ENCODE measurements at regions not wholly inside any gene's neighbourhood (a gene's known extent, or its start where the extent isn't known, plus 50 kb on each side); places are given as distances from the start of the nearest gene placed in this dataset.

DNA sequence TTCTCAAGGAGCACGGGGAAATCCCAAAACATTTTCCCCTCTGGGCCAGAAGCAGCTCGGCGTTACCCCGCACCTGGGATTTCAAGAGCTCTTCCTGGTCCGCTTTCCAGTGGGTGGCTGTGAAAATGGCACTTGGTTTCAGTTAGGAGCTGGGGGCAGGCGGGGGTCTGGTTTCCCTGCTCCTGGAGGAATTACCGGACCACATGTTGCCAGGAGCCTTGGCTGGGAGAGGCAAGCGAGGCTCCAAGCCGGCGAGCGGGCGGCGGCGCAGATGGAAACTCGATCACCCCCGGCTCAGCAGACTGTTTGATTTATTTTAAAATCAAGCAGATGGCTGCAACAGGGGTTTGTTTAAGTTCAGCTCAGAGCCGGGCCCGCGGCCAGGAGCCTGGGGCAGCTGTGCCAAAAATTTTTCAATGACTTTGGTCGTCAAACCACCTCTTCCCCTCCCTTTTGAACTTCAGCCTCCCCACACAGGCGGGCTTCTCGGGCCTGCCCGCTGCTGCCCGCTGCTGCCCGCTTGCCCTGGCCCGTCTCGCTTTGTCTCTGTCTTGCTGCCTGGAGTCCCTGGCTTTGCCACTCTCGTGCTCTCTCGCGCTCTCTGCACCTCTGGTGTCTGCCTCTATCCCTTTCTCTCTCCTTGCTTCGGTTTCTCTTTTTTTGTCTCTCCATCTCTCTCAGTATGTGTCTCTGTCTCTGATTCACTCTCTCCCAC is 108.0 kb upstream of the CIBAR2 start:
- Histone ChIP-seq H3K4me1 (ENCODE audit: insufficient read depth, low read length) (no peaks in the 10 kb centered on the region), H3K27ac (ENCODE audit: low read length) (no peak overlapping the region), H3K4me3 (ENCODE audit: low read depth in 1 of 2, low read length in 2 of 2) (no peak overlapping the region)

DNA sequence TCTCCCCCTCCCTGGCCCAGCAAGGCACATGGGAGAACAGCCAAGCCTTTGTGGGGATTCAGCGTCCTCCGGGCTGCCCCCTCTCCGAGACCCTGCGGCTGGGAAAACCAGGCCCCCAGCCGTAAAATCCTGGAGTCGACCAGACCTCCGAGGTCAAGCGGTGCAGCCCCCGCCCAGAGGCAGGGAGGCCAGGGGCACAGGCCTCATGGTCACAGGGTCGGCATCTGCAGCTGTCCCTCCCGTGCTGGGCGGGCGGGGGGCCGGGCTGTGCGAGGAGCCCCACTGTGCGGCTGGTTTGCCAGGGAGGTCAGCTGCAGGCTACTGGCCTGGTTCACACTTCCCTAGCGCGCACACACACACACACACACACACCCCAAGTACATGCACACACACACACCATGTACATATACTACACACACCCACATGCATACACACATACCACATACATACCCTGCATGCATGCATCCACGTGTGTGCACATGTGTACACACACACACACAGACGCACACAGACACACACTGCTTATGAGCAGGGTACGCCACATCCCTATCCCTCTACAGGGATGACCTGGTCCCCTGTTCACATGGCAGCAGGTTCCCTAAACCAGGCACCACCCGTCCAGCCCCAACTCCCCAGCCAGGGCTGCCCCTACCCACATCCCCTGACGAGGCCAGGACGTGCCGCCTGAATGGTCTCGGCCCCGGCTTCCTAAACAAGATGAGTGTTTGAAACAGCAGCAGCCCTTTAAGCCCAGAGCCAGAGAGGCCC is 108.9 kb upstream of the CIBAR2 start:
- no peak overlapping the region for H3K4me2 ChIP-seq (ENCODE audit: insufficient read depth, low read length)
- H3K4me3 ChIP-seq (ENCODE audit: low read depth in 1 of 2, low read length in 2 of 2) = no peak overlapping the region
- no peaks in the 10 kb centered on the region for H4K20me1 ChIP-seq (ENCODE audit: insufficient read depth, low read length)
- H2AFZ ChIP-seq (ENCODE audit: low read depth, low read length) = no peak overlapping the region
- H3K9me3 ChIP-seq (ENCODE audit: insufficient read depth, low read length, severe bottlenecking) = no peaks in the 10 kb centered on the region
- DNase-seq (no peak), ATAC-seq (ENCODE audit: insufficient read depth, low read depth) (no peak)
- no peak overlapping the region for H3K27ac ChIP-seq (ENCODE audit: low read length)
- H3K4me1 ChIP-seq (ENCODE audit: insufficient read depth, low read length) = no peaks in the 10 kb centered on the region
- H3K36me3 ChIP-seq (ENCODE audit: insufficient read depth, low read length) = no peaks in the 10 kb centered on the region
- H3K27me3 ChIP-seq (ENCODE audit: insufficient read depth, low read length, poor library complexity) = peaks cover 8% of the 10 kb centered on the region
- no peak overlapping the region for H3K9ac ChIP-seq (ENCODE audit: low read depth, low read length)
- H3K79me2 ChIP-seq (ENCODE audit: insufficient read depth, low read length) = no peaks in the 10 kb centered on the region
- no peak for TF ChIP-seq EZH2 (IDR thresholded peaks at IDR 0.05; ENCODE audit: borderline replicate concordance, low read depth, low read length, severe bottlenecking)
- TF ChIP-seq, protein P1, sequence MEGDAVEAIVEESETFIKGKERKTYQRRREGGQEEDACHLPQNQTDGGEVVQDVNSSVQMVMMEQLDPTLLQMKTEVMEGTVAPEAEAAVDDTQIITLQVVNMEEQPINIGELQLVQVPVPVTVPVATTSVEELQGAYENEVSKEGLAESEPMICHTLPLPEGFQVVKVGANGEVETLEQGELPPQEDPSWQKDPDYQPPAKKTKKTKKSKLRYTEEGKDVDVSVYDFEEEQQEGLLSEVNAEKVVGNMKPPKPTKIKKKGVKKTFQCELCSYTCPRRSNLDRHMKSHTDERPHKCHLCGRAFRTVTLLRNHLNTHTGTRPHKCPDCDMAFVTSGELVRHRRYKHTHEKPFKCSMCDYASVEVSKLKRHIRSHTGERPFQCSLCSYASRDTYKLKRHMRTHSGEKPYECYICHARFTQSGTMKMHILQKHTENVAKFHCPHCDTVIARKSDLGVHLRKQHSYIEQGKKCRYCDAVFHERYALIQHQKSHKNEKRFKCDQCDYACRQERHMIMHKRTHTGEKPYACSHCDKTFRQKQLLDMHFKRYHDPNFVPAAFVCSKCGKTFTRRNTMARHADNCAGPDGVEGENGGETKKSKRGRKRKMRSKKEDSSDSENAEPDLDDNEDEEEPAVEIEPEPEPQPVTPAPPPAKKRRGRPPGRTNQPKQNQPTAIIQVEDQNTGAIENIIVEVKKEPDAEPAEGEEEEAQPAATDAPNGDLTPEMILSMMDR (IDR thresholded peaks at IDR 0.05; ENCODE audit: borderline replicate concordance, extremely low read depth, low read length, poor library complexity, severe bottlenecking) = no peak

More for the DNA sequence above, 108.0 kb upstream of the CIBAR2 start:
- Histone ChIP-seq H3K36me3 (ENCODE audit: insufficient read depth, low read length) (no peaks in the 10 kb centered on the region), H2AFZ (ENCODE audit: low read depth, low read length) (no peak overlapping the region), H3K9ac (ENCODE audit: low read depth, low read length) (no peak overlapping the region), H3K79me2 (ENCODE audit: insufficient read depth, low read length) (no peaks in the 10 kb centered on the region), H3K9me3 (ENCODE audit: insufficient read depth, low read length, severe bottlenecking) (no peaks in the 10 kb centered on the region), H3K4me2 (ENCODE audit: insufficient read depth, low read length) (no peak overlapping the region), H3K27me3 (ENCODE audit: insufficient read depth, low read length, poor library complexity) (peaks cover 4% of the 10 kb centered on the region), H4K20me1 (ENCODE audit: insufficient read depth, low read length) (no peaks in the 10 kb centered on the region)
- TF ChIP-seq EZH2 (IDR thresholded peaks at IDR 0.05; ENCODE audit: borderline replicate concordance, low read depth, low read length, severe bottlenecking) = no peak
- TF ChIP-seq, protein P1 (IDR thresholded peaks at IDR 0.05; ENCODE audit: borderline replicate concordance, extremely low read depth, low read length, poor library complexity, severe bottlenecking) = no peak
- DNase-seq (no peak), ATAC-seq (ENCODE audit: insufficient read depth, low read depth) (no peak)

DNA sequence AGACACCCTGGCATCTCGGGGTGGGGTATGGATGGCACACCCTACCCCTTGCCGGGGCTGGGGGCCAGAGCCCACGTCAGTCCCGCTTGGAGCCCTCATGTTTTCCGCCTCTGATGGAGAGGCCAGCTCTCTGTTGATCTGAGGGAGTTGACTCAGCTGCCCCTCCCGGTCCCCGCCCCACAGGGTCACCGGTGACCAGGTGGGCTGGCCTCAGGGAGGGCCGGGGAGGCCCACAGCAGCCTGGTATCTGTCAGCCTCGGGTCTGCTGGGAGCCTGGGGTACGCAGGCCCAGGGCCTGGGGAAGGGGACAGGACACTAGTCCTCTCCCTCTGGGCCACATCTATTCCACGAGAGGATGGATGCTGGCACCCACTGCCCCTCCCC is 109.5 kb upstream of the CIBAR2 start:
- no peak overlapping the region for H2AFZ ChIP-seq (ENCODE audit: low read depth, low read length)
- no peaks in the 10 kb centered on the region for H3K4me1 ChIP-seq (ENCODE audit: insufficient read depth, low read length)
- no peak for ATAC-seq (ENCODE audit: insufficient read depth, low read depth)
- no peaks in the 10 kb centered on the region for H3K79me2 ChIP-seq (ENCODE audit: insufficient read depth, low read length)
- H3K9ac ChIP-seq (ENCODE audit: low read depth, low read length) = no peak overlapping the region
- H4K20me1 ChIP-seq (ENCODE audit: insufficient read depth, low read length) = no peaks in the 10 kb centered on the region
- H3K9me3 ChIP-seq (ENCODE audit: insufficient read depth, low read length, severe bottlenecking) = no peaks in the 10 kb centered on the region
- no peak for DNase-seq
- no peak overlapping the region for H3K4me3 ChIP-seq (ENCODE audit: low read depth in 1 of 2, low read length in 2 of 2)
- no peak for TF ChIP-seq EZH2 (IDR thresholded peaks at IDR 0.05; ENCODE audit: borderline replicate concordance, low read depth, low read length, severe bottlenecking)
- TF ChIP-seq, protein P1 (IDR thresholded peaks at IDR 0.05; ENCODE audit: borderline replicate concordance, extremely low read depth, low read length, poor library complexity, severe bottlenecking) = no peak
- no peak overlapping the region for H3K4me2 ChIP-seq (ENCODE audit: insufficient read depth, low read length)
- no peaks in the 10 kb centered on the region for H3K36me3 ChIP-seq (ENCODE audit: insufficient read depth, low read length)
- peaks cover 8% of the 10 kb centered on the region for H3K27me3 ChIP-seq (ENCODE audit: insufficient read depth, low read length, poor library complexity)
- no peak overlapping the region for H3K27ac ChIP-seq (ENCODE audit: low read length)
